ENCODE measurements at regions not wholly inside any gene's neighbourhood (a gene's known extent, or its start where the extent isn't known, plus 50 kb on each side); places are given as distances from the start of the nearest gene placed in this dataset.
A peak's percentile ranks its signal among the peaks of the same experiment; 100 is the strongest.

DNA sequence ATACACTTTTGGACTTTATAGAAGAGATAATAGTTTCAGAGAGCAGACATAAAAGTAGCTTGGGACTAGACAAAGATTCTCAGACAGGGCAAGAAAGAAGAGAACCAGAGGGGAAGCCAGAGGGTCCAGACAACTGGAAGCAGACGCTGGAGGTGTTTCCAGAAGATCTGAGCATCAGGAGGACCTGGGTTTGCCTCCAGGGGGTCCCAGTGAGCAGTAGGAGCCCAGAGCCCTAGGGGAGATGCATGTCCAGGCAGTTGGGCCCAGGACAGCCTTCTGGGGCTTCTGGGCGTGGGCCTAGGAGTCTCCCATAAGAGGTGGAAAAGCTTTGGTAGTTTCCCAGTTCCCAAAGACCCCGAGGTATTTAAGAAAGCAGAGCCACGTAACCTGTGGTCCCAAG, 251.2 kb upstream of the ID2 start:
- DNase-seq (ENCODE audit: low read depth) = no peak
- no peak overlapping the region for H3K4me3 ChIP-seq (replicated peaks; ENCODE audit: low read depth, low read length)
- TF ChIP-seq, protein P1, sequence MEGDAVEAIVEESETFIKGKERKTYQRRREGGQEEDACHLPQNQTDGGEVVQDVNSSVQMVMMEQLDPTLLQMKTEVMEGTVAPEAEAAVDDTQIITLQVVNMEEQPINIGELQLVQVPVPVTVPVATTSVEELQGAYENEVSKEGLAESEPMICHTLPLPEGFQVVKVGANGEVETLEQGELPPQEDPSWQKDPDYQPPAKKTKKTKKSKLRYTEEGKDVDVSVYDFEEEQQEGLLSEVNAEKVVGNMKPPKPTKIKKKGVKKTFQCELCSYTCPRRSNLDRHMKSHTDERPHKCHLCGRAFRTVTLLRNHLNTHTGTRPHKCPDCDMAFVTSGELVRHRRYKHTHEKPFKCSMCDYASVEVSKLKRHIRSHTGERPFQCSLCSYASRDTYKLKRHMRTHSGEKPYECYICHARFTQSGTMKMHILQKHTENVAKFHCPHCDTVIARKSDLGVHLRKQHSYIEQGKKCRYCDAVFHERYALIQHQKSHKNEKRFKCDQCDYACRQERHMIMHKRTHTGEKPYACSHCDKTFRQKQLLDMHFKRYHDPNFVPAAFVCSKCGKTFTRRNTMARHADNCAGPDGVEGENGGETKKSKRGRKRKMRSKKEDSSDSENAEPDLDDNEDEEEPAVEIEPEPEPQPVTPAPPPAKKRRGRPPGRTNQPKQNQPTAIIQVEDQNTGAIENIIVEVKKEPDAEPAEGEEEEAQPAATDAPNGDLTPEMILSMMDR (IDR thresholded peaks at IDR 0.05; ENCODE audit: low read length, missing control alignments) = no peak

DNA sequence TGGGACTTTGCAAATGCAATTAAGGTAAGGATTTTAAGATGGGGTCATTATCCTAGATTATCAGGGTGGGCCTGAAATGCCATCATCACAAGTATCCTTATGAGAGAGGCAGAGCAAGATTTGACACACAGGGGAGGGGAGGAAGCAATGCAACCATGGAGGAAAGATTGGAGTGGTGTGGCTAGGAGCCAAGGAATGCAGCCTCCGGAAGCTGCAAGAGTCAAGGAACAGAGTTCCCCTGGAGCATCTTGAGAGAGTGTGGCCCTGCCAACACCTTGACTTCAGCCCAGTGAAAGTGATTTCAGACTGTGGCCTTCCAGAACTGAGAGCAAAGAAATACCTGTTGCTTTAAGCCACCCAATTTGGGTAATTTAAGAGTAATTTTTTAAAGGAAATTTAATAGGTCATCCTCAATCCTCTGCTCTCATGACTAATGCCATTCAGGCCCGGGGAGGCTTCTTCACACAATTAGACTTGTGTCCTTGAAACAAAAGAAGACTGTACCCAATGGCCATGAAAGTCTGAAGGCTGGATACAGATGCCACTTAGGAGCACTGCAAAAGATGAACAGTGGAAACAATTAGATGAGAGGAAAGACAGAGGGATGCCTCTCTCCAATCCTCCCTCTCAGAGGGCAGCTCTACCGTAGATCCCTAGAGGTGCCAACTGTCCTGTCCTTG, 250.3 kb upstream of the ID2 start:
- DNase-seq (ENCODE audit: low read depth) = peak; percentile 32
- TF ChIP-seq, protein P1 (IDR thresholded peaks at IDR 0.05; ENCODE audit: low read length, missing control alignments) = no peak
- H3K4me3 ChIP-seq (replicated peaks; ENCODE audit: low read depth, low read length) = no peak overlapping the region

DNA sequence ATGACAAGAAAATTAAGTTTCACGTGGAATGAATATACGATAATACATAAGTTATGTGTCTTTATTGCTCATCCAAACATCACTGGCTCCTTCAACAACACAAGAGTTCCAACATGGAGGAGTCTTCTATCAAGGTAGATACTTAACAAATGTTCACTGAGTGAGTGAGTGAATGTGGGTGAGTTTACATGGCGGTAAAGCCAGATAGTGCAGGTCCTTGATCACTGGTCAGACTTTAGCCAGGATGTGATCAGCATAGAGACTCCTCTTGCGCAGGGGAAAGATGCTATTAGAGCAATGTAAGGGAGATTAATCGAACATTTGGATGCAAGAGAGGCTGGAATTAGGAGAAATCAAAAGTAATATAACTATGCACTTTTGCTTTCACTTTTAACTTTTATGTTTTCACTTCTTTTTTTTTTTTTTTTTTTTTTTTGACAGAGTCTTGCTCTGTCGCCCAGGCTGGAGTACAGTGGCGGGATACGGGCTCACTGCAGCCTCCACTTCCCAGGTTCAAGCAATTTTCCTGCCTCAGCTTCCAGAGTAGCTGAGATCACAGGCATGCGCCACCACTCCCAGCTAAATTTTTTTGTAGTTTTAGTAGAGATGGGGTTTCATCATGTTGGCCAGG, 249.0 kb upstream of the ID2 start:
- no peak for DNase-seq (ENCODE audit: low read depth)
- TF ChIP-seq, protein P1 (IDR thresholded peaks at IDR 0.05; ENCODE audit: low read length, missing control alignments) = no peak
- no peak overlapping the region for H3K4me3 ChIP-seq (replicated peaks; ENCODE audit: low read depth, low read length)

DNA sequence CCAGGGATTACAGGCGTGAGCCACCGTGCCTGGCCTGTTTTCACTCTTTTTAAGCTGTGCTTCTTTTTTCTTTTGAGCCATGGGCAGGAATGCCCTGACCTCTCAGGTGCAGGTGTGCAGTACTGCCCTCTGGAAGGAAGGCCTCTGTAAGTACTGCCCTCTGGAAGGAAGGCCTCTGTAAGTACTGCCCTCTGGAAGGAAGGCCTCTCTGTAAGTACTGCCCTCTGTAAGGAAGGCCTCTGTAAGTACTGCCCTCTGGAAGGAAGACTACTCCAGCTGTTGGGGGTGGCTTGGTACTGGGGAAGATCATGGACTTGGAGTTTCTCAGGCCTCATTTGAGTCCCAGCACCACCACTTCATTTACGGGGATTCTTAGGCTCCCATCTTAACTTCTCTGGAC, 248.5 kb upstream of the ID2 start:
- H3K4me3 ChIP-seq (replicated peaks; ENCODE audit: low read depth, low read length) = no peak overlapping the region
- no peak for DNase-seq (ENCODE audit: low read depth)
- TF ChIP-seq, protein P1 (IDR thresholded peaks at IDR 0.05; ENCODE audit: low read length, missing control alignments) = no peak

DNA sequence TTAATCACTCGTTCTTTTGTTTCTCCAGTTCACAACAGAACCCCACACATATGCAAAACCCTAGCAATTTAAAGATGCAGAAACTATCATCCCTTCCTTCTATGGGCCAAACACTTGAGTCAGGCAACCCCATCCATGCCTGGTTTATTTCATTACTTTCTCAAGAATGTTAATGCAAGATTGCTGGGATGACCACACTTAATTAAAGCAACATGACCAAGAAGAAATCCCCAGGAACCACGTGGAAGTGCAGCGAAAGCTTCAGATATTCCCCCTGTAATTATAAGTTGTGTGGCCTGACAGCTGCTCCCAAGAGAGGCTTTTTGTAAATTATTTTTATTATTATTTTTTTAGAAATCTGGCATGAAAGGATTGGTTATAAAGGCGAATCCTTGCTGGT, 246.2 kb upstream of the ID2 start:
- H3K4me3 ChIP-seq (replicated peaks; ENCODE audit: low read depth, low read length) = no peak overlapping the region
- DNase-seq (ENCODE audit: low read depth) = no peak
- TF ChIP-seq, protein P1 (IDR thresholded peaks at IDR 0.05; ENCODE audit: low read length, missing control alignments) = no peak

DNA sequence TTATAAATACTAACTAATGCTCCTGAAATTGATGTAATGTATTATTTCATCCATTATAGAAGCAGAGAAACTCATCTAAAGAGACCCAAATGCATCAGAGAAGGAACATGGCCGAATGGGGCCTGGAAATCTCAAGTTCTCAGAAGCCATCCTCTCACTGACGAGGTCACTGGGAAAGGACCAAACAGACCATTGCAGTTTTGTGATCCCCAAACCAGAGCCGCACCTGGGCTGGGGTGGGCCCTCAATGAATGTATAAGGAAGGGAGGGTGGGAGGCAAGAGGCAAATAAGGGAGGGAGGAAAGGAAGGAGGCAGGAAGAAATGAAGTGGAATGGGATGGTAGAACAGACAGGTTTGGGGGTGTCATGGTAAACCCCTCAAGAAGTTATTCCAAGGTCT, 245.3 kb upstream of the ID2 start:
- no peak for DNase-seq (ENCODE audit: low read depth)
- TF ChIP-seq, protein P1 (IDR thresholded peaks at IDR 0.05; ENCODE audit: low read length, missing control alignments) = no peak
- H3K4me3 ChIP-seq (replicated peaks; ENCODE audit: low read depth, low read length) = no peak overlapping the region

All from fibroblast of pulmonary artery (primary cell).